GM12878 (cell line): ENCODE measurements at regions not wholly inside any gene's neighbourhood (a gene's known extent, or its start where the extent isn't known, plus 50 kb on each side); places are given as distances from the start of the nearest gene placed in this dataset.

ENCODE experiments used
- ATAC-seq: fragments of 200-7000 bp; cut with Tn5 transposase; 3 replicates; pipeline ENCODE4 v1.9.1; 2020; ENCODE audit warnings: mild to moderate bottlenecking, moderate library complexity
- BruUV-seq: library from RNA; stranded (reverse); fragments of 400-500 nt; replicated peaks from 2 replicates; lab custom pipeline; 2021; lab: Mats Ljungman, UMichigan
- CTCF ChIA-PET: fragments of 300-600 bp; sonication (Branson Sonifier 250); formaldehyde crosslinking; extraction: SDS; loops from one replicate; lab custom pipeline; 2021; ENCODE audit warnings: inconsistent platforms; lab: Yijun Ruan, JAX
- POLR2A ChIA-PET: fragments of 350-600 bp; formaldehyde crosslinking; extraction: SDS; loops from one replicate; lab custom pipeline; 2021; ENCODE audit warnings: inconsistent platforms; lab: Charles Lee
- RAD21 ChIA-PET: fragments of 300-600 bp; sonication (Branson Sonifier 250); formaldehyde crosslinking; loops from one replicate; lab custom pipeline; 2023; ENCODE audit warnings: antibody characterized with exemption; ENCODE audit not compliant: unreplicated experiment; lab: Charles Lee
- SMC1A ChIA-PET: fragments of 300-600 bp; sonication (Branson Sonifier 250); formaldehyde crosslinking; loops from one replicate; lab custom pipeline; 2023; ENCODE audit not compliant: unreplicated experiment, uncharacterized antibody; lab: Charles Lee
- DNase-seq: peaks from one replicate; pipeline ENCODE4 v3.0.0-alpha.2; 2011; ENCODE audit warnings: low read depth, low spot score
- FAIRE-seq: peaks from 3 replicates; lab custom pipeline; 2011; peaks lifted over from hg19 to GRCh38; lab: Jason Lieb, UNC
- H2AFZ ChIP-seq: 2 replicates; pipeline ENCODE4 v1.6.0; 2011; ENCODE audit warnings: low read depth, low read length, control low read depth; ENCODE audit not compliant: control insufficient read depth
- H3K27ac ChIP-seq: 2 replicates; pipeline ENCODE4 v1.5.1; 2011; ENCODE audit warnings: control low read depth; ENCODE audit not compliant: control insufficient read depth, insufficient read depth
- H3K27me3 ChIP-seq, 2 experiments: replicated peaks in 1 of 2; 2 replicates each; pipeline versions ENCODE4 v1.6.0 to v1.6.1; 2011; ENCODE audit warnings: low read length in 1 of 2; ENCODE audit not compliant: control insufficient read depth in 2 of 2, insufficient read depth in 2 of 2
- H3K36me3 ChIP-seq, 2 experiments: 2 replicates each; pipeline ENCODE4 v1.5.1; 2011; ENCODE audit warnings: low read length in 1 of 2; ENCODE audit not compliant: control insufficient read depth in 2 of 2, insufficient read depth in 2 of 2
- H3K4me1 ChIP-seq: 2 replicates; pipeline ENCODE4 v1.6.1; 2011; ENCODE audit warnings: mild to moderate bottlenecking, low read length, moderate library complexity, mixed read lengths; ENCODE audit not compliant: control insufficient read depth, insufficient read depth
- H3K4me2 ChIP-seq: 2 replicates; pipeline ENCODE4 v1.6.0; 2011; ENCODE audit warnings: control low read depth; ENCODE audit not compliant: control insufficient read depth, insufficient read depth
- H3K4me3 ChIP-seq: fragments of 200-600 bp; sonication (generic); 2 replicates; pipeline ENCODE4 v1.5.1; 2016
- H3K79me2 ChIP-seq: 2 replicates; pipeline ENCODE4 v1.6.0; 2011; ENCODE audit warnings: low read length; ENCODE audit not compliant: control insufficient read depth, insufficient read depth
- H3K9ac ChIP-seq: 2 replicates; pipeline ENCODE4 v1.8.0; 2011; ENCODE audit warnings: low read length, control low read depth, mixed read lengths; ENCODE audit not compliant: control insufficient read depth, insufficient read depth
- H3K9me3 ChIP-seq: replicated peaks from 3 replicates; pipeline ENCODE4 v1.5.1; 2011; ENCODE audit warnings: mild to moderate bottlenecking, low read length; ENCODE audit not compliant: control insufficient read depth, insufficient read depth
- H4K20me1 ChIP-seq: 2 replicates; pipeline ENCODE4 v1.6.0; 2011; ENCODE audit not compliant: control insufficient read depth, insufficient read depth
- CREM ChIP-seq: IDR thresholded peaks from 2 replicates; pipeline ENCODE4 v1.6.1; 2014; ENCODE audit warnings: antibody characterized with exemption, low read depth
- DPF2 ChIP-seq: fragments of 450-650 bp; IDR thresholded peaks from 2 replicates; pipeline ENCODE4 v1.6.1; 2017; ENCODE audit warnings: mild to moderate bottlenecking
- EZH2 ChIP-seq: IDR thresholded peaks from 2 replicates; pipeline ENCODE4 v1.6.1; 2012; ENCODE audit warnings: low read depth, mild to moderate bottlenecking, control low read depth, inconsistent platforms, low read length, borderline replicate concordance; ENCODE audit not compliant: control insufficient read depth
- POLR2A ChIP-seq: IDR thresholded peaks from 2 replicates; pipeline ENCODE4 v1.6.1; 2011; ENCODE audit warnings: low read depth, mild to moderate bottlenecking, low read length
- RFX5 ChIP-seq: IDR thresholded peaks from 2 replicates; pipeline ENCODE4 v1.6.1; 2011; ENCODE audit warnings: low read depth, low read length, improper control_type of control experiment
- SPI1 ChIP-seq: IDR thresholded peaks from 2 replicates; pipeline ENCODE4 v1.6.1; 2011; ENCODE audit warnings: low read depth, mild to moderate bottlenecking, low read length, moderate library complexity, borderline replicate concordance; ENCODE audit not compliant: insufficient read depth
- ZNF274 ChIP-seq: IDR thresholded peaks from one replicate; pipeline ENCODE4 v1.8.0; 2011; ENCODE audit not compliant: insufficient read length, insufficient read depth
- ZNF384 ChIP-seq: IDR thresholded peaks from 2 replicates; pipeline ENCODE4 v1.6.1; 2012; ENCODE audit warnings: low read depth, mild to moderate bottlenecking, low read length, improper control_type of control experiment, borderline replicate concordance
- WGBS: methylation state at CpG from one replicate; pipeline ENCODE4 v1.1.6; 2016; ENCODE audit warnings: low lambda C conversion rate; ENCODE audit not compliant: insufficient replicate concordance, insufficient coverage; ENCODE audit errors: missing lambda C conversion rate; 5-methylcytosine and 5-hydroxymethylcytosine counted together
- in situ Hi-C: fragments of 300-500 bp; cut with MboI; formaldehyde crosslinking; loops from 9 replicates; pipeline ENCODE4 v1.14.3; 2018; ENCODE audit warnings: mixed read lengths
- intact Hi-C: fragments of 100-400 bp; cut with micrococcal nuclease; formaldehyde crosslinking; loops from one replicate; pipeline ENCODE4 v1.14.2; 2022; ENCODE audit not compliant: unreplicated experiment
- TF ChIP-seq, protein P1 (sequence below): IDR thresholded peaks from 2 replicates; pipeline ENCODE4 v1.6.1; 2011; ENCODE audit warnings: borderline replicate concordance, low read depth, mild to moderate bottlenecking, moderate library complexity, mixed read lengths, low read length; ENCODE audit not compliant: insufficient read depth; ENCODE audit errors: extremely low read length
- TF ChIP-seq, protein P2 (sequence below): fragments of 450-650 bp; IDR thresholded peaks from 2 replicates; pipeline ENCODE4 v1.6.1; 2017; ENCODE audit warnings: borderline replicate concordance
- TF ChIP-seq, protein P3 (sequence below): IDR thresholded peaks from 2 replicates; pipeline ENCODE4 v1.6.1; 2012; ENCODE audit warnings: low read depth, low read length, improper control_type of control experiment
- TF ChIP-seq, protein P4 (sequence below): fragments of 450-650 bp; IDR thresholded peaks from 2 replicates; pipeline ENCODE4 v1.6.1; 2017; ENCODE audit warnings: mild to moderate bottlenecking, moderate library complexity

DNA sequence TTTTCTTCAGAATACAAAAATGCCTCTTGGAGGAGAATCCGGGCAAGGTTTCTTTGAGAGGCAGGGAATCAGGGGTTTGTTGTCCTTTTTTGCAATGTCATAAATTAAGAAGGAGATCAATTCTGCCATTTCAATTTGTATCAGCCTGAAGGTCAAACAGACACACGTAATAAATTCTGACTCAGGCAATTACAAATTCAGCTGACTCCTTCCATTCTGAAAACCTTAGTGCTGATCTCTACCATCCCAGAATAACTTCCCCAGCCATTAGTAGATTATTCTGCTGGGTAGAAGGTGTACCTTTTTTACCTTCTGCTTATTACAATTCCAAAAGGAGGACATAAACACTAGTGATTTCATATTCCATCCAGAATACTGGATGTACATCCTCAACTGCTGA is 516.6 kb downstream of the AGTPBP1 start:
- intact Hi-C loops (no loop called here), in situ Hi-C loops (no loop called here)
- FAIRE-seq (no peak), ATAC-seq (no peak), DNase-seq (no peak)
- ChIA-PET SMC1A (no interaction called here), RAD21 (no interaction called here), POLR2A (no interaction called here), CTCF (interaction anchor here (0.5 kb wide), 1 partner anchor 937 kb away, joined by 4 read pairs; no protein-coding TSS in a partner anchor)
- no peak overlapping the region for H3K4me2 ChIP-seq
- H3K9ac ChIP-seq, result no peak overlapping the region
- no peaks in the 10 kb centered on the region for H3K9me3 ChIP-seq
- no peaks in the 10 kb centered on the region for H3K79me2 ChIP-seq
- H4K20me1 ChIP-seq, result no peaks in the 10 kb centered on the region
- H3K36me3 ChIP-seq, result no peaks in the 10 kb centered on the region
- 41% methylated on average over 2 of the region's 2 CpGs for WGBS
- H3K4me1 ChIP-seq, result no peaks in the 10 kb centered on the region
- no peak overlapping the region for H3K4me3 ChIP-seq
- no peak overlapping the region for H2AFZ ChIP-seq
- H3K27ac ChIP-seq, result no peak overlapping the region
- TF ChIP-seq, protein P1, sequence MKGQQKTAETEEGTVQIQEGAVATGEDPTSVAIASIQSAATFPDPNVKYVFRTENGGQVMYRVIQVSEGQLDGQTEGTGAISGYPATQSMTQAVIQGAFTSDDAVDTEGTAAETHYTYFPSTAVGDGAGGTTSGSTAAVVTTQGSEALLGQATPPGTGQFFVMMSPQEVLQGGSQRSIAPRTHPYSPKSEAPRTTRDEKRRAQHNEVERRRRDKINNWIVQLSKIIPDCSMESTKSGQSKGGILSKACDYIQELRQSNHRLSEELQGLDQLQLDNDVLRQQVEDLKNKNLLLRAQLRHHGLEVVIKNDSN, result no peak
- TF ChIP-seq RFX5, result no peak
- no TSS peak for BruUV-seq
- H3K27me3 ChIP-seq, result no peaks in the 10 kb centered on the region; a peak in 1 of 4 replicates

DNA sequence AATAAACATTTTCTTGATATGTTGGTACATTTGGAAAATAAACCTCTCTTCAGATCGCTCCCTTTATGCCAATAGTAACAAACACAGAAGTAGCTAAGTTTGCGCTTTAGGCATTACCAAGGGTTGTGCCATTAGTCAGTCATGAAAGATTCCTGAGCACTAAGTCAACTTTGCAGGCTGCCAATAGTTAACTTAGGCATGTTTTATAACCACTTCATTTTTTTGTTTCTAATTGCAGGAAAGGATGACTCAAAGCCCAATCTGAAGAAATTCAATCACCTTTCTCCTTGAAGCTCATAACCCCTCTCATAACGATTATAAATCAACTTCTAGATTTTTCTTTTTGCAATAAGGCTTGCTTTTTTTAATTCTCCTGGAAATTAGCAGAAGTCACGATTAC is 517.0 kb downstream of the AGTPBP1 start:
- H3K27me3 ChIP-seq, result no peaks in the 10 kb centered on the region; a peak in 1 of 4 replicates
- FAIRE-seq (no peak), DNase-seq (no peak), ATAC-seq (no peak)
- 28% methylated on average over 4 of the region's 4 CpGs for WGBS
- ChIA-PET POLR2A (no interaction called here), CTCF (no interaction called here), SMC1A (no interaction called here), RAD21 (no interaction called here)
- in situ Hi-C loops, result no loop called here
- H4K20me1 ChIP-seq, result no peaks in the 10 kb centered on the region
- BruUV-seq, result no TSS peak
- H3K9me3 ChIP-seq, result no peaks in the 10 kb centered on the region
- no peaks in the 10 kb centered on the region for H3K4me1 ChIP-seq
- H3K9ac ChIP-seq, result no peak overlapping the region
- H3K4me2 ChIP-seq, result no peak overlapping the region
- H3K36me3 ChIP-seq, result no peaks in the 10 kb centered on the region
- H3K27ac ChIP-seq, result no peak overlapping the region
- no peak overlapping the region for H2AFZ ChIP-seq
- no peaks in the 10 kb centered on the region for H3K79me2 ChIP-seq
- intact Hi-C loops, result no loop called here
- no peak overlapping the region for H3K4me3 ChIP-seq
- TF ChIP-seq, protein P2, sequence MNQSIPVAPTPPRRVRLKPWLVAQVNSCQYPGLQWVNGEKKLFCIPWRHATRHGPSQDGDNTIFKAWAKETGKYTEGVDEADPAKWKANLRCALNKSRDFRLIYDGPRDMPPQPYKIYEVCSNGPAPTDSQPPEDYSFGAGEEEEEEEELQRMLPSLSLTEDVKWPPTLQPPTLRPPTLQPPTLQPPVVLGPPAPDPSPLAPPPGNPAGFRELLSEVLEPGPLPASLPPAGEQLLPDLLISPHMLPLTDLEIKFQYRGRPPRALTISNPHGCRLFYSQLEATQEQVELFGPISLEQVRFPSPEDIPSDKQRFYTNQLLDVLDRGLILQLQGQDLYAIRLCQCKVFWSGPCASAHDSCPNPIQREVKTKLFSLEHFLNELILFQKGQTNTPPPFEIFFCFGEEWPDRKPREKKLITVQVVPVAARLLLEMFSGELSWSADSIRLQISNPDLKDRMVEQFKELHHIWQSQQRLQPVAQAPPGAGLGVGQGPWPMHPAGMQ, result no peak
- TF ChIP-seq SPI1 (no peak), EZH2 (no peak), CREM (no peak), ZNF384 (no peak), DPF2 (no peak), ZNF274 (no peak), POLR2A (no peak)
- TF ChIP-seq, protein P3, sequence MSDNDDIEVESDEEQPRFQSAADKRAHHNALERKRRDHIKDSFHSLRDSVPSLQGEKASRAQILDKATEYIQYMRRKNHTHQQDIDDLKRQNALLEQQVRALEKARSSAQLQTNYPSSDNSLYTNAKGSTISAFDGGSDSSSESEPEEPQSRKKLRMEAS, result no peak
- TF ChIP-seq, protein P4, sequence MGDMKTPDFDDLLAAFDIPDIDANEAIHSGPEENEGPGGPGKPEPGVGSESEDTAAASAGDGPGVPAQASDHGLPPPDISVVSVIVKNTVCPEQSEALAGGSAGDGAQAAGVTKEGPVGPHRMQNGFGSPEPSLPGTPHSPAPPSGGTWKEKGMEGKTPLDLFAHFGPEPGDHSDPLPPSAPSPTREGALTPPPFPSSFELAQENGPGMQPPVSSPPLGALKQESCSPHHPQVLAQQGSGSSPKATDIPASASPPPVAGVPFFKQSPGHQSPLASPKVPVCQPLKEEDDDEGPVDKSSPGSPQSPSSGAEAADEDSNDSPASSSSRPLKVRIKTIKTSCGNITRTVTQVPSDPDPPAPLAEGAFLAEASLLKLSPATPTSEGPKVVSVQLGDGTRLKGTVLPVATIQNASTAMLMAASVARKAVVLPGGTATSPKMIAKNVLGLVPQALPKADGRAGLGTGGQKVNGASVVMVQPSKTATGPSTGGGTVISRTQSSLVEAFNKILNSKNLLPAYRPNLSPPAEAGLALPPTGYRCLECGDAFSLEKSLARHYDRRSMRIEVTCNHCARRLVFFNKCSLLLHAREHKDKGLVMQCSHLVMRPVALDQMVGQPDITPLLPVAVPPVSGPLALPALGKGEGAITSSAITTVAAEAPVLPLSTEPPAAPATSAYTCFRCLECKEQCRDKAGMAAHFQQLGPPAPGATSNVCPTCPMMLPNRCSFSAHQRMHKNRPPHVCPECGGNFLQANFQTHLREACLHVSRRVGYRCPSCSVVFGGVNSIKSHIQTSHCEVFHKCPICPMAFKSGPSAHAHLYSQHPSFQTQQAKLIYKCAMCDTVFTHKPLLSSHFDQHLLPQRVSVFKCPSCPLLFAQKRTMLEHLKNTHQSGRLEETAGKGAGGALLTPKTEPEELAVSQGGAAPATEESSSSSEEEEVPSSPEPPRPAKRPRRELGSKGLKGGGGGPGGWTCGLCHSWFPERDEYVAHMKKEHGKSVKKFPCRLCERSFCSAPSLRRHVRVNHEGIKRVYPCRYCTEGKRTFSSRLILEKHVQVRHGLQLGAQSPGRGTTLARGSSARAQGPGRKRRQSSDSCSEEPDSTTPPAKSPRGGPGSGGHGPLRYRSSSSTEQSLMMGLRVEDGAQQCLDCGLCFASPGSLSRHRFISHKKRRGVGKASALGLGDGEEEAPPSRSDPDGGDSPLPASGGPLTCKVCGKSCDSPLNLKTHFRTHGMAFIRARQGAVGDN, result no peak
